ENCODE measurements at regions not wholly inside any gene's neighbourhood (a gene's known extent, or its start where the extent isn't known, plus 50 kb on each side); places are given as distances from the start of the nearest gene placed in this dataset.
"Not testable (repeated sequence)": the region's sequence is repeated elsewhere in the genome, so short reads cannot be mapped to it uniquely, and the experiment has no call there.

DNA sequence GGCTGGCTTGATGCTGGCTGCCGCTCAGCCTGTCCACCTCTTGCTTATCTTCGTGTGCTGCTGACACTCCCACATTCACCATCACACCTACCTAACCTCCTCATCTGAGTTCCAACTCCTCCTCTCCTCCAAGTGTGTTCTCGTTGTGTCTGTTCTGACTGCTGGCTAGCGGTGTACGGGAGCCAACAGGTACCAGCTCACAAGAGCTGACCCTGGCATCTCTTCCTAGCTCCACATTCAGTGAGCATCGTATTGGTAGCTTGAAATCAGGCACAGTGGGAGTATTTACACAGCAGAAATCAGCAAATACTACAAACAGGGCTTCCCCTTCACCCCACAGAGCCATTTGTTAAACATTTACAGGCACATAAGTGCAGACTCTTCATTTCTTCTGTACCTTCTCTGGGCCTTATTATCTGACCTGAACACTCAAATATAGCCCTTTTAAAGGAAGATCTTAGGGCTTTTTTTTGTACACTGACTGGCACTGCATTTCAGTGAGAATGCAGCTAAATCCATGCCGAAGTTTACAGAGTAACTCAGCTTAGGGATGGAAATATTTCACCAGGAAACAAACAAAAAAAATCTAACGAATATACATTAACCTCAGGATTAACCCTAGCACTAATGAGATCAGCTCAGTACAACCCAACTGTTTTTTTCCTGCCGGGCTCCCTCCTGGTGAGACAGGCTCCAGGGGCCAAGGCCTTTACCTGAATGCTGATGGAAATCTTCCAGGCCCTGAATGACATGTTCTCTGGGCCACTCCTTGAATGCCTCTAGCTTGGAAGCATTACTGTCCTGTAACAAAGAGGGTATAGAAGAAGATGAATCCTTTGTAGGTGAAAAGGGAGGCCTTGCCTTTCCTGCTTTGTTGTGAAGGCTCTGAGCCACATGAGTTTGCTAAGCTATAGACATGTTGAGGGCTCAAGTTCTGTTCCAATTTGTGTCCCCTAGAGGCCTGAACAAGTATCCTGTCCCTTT lies 150.5 kb upstream of the LPP start:
- DNase-seq = no peak

DNA sequence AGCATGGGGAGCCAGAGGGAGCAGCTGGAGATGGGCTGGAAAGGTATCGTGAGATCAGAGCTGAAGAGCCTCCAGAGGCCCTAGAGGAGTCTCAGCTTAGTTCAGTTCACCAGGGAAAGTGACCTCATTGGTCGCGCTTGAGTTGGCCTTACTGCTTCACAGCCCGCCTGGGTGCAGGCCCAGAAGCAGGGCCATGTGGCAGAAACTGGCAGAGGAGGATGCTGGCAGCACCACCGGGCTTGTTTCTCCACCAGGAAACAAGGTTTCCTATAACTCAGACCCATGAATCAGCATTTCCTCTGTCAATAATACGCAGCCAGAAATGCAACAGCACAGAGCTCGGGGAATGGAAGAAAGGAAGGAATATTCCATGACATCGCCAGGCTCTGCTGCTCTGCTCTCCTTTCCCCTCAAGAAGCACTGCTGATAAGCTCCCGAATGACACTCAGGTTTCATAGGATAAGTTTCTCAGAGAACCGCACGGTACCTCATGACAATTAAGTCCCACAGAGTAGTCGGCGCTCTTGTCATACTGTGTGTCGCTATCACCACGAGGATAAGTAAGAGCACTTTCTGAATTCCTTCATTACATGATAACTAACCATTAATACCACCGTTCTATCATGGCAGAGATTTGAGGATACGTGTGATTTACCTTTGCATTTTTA lies 147.1 kb upstream of the LPP start:
- no peak for DNase-seq

DNA sequence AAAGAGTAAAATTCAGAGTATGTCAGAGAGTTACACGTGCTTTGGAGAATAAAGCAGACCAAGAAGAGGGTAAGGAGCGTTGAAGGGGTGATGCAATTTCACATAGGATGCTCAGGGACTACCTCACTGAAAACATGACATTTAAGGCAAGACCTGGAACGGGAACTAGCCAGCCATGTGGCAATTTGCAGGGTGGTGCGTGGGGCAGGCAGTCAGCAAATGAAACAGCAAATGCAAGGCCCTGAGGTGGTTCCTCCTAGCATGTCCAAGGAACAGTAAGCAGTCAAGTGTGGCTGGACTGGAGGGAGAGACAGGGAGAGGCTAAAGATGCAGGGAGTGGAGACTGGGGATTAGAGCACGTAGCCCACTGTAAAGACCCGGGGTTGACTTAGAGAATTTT lies 146.1 kb upstream of the LPP start:
- peak; percentile 65 for DNase-seq

DNA sequence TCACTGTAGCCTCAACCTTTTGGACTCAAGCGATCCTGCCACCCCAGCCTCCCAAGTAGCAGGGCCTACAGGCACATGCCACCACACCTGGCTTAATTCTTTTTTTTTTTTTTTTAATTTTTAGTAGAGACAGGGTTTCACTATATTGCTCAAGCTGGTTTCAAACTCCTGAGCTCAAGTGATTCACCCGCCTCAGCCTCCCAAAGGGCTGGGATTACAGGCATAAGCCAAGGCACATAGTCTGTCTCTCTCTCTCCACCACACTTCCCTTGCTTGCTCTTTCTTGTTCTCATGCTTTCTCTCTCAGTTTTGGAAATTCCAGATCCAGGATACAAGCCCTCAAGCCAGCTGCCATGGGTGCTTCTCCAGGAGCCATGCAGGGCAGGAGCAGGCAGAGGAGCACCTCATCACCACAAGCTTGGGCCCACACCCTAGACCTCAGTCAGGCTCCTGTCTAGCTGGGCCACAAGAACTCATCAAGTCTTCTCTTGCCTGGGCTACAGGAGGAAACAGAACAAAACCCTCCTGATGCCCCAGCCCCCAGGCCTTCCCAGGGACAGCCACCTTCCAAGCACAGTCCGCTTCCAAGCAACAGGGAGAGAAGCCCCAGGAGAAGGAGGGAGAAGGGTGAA lies 145.3 kb upstream of the LPP start:
- DNase-seq = no peak

DNA sequence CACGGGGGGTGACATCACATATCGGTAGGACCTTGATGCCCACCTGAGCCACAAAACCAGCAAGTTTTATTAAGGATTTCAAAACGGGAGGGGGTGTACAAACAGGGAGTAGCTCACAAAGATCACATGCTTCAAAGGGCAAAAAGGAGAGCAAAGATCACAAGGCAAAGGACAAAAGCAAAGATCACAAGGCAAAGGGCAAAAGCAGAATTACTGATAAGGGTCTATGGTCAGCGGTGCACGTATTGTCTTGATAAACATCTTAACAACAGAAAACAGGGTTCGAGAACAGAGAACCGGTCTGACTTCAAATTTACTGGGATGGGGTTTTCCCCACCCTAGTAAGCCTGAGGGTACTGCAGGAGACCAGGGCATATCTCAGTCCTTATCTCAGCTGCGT lies 143.5 kb upstream of the LPP start:
- no peak for DNase-seq

DNA sequence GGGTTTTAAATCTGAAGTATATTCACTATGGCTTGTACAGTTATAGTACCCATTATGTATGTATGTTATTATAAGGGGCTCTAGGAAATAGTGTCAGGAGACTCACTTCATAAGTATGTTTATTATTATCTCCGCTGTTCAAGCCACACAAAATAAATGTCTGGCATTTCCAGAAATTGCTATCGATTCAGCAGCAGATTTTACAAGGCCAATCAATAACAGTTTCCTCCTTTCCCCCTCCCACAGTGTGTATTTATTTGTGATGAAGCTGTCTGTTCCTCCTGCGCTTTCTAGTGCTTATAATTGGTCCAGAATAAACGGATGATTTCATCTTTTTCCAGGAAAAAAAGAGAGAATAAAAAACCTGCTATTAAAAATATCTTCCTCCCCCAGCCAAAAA lies 134.2 kb upstream of the LPP start:
- DNase-seq = no peak

GRCh38 chr3:188021041-188021440 lies 132.9 kb upstream of the LPP start:
- DNase-seq = no peak

DNA sequence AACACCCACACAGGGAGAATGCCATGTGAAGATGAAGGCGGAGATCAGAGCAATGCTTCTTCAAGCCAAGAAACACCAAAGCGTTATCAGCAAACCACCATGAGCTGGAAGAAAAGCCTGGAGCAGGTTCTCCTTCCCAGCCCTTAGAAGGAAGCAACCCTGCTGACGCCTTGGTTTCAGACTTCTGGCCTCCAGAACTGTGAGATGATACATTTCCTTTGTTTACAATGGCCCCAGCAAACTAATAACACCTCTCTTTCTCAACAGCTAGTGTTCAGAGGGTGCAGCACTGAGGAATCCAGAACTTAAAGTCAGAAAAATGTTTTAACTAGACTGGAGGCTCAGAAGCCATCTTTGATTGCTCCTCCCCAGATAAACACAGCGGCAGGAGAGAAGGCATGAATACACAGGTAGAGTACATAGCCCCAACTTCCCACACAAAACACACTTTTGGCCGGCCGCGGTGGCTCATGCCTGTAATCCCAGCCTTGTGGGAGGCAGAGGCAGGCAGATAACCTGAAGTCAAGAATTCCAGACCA lies 132.4 kb upstream of the LPP start:
- DNase-seq = no peak

GRCh38 chr3:188022902-188023301 lies 131.1 kb upstream of the LPP start:
- DNase-seq = not testable (repeated sequence)

- DNase-seq = no peak
Measured at GRCh38 chr3:188025555-188025954, 128.4 kb upstream of the LPP start.

GRCh38 chr3:188026191-188026968 lies 127.6 kb upstream of the LPP start:
- no peak for DNase-seq

DNA sequence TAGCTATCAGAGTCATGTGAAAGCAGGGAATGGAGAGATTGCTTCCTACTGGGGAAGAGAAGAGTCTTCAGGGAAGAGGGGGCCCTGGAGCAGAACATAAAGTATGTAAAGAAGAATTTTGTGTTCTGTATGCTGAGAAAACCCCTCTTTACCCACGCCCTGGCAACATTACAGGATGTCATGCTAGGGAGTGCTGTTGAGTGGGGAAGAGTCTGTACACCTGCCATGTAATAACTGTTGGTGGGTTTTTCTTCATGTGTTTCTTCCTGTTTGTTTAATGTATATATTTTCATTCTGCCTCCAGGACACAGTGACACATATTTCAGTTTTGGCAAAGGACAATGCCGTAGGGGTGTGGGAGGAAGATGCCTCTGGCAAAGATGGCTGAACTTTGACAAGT lies 122.8 kb upstream of the LPP start:
- DNase-seq = no peak

DNA sequence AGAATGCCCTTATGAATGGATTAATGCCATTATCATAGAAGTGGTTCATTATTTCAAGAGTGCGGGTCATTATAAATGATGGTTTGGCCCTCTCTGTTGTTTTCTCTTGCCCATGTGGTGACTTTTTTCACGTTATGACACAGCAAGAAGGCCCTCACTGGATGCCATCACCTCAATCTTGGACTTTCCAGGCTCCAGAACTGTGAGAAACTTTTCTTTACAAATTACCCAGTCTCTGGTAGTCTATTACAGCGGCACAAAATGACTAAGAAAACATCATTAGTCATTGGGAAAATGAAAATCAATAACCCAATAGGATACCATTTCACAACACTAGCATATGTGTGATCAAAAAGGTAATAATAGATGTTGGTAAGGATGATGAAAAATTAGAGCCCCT lies 119.0 kb upstream of the LPP start:
- no peak for DNase-seq

- DNase-seq = no peak
Measured at GRCh38 chr3:188036375-188037194, 117.4 kb upstream of the LPP start.

DNA sequence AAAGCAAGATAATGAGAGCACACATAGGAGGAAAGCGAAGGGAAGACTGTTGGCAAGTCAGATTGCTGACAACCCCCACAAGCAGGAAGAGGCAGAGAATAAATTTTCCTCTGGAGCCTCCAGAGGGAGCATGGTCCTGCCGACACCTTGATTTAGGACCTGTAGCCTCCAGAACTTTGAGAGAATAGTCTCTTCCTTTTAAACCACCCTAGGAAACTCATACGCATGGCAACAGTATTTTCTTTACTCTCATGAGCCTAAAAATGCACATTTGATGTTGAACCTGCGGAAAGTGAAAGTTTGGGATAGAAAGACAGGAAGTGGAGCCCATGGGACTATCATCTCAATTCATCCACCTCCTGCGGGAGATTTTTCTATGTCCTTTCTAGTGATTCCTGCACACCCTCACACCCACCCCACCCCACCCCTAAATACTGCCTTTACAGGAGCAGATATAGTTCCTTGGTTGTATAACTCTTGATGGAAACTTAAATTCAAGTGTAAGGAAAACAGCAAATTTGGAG lies 116.7 kb upstream of the LPP start:
- no peak for DNase-seq

DNA sequence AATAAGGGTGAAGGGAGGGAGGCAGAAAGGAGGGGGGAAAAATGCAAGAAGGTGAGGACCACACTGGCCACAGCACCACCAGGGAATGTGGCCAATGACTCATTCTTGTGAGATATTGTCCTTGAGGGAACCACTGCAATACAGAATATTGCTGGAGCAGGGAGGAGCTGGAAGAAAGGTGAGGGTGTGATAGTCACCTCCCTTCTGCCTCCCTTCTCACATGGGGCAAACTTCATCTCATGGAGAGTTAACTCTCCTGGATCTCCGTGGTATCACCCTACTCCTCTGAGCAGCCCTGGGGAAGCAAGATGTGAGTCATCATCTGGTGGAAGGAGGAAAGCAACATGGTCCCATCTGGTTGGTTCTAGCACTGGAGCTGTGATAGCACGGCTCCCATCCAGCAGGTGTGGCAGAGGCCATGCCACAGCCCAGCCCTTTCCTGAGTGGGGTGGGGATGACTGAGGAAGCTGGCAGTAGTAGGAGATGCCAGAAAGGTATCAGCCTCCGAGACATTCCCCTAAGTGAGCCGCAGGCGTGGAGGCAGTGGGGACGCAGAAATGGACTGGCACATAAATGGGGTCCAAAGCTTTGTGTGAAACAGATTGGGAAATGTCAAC lies 115.9 kb upstream of the LPP start:
- DNase-seq = no peak

DNA sequence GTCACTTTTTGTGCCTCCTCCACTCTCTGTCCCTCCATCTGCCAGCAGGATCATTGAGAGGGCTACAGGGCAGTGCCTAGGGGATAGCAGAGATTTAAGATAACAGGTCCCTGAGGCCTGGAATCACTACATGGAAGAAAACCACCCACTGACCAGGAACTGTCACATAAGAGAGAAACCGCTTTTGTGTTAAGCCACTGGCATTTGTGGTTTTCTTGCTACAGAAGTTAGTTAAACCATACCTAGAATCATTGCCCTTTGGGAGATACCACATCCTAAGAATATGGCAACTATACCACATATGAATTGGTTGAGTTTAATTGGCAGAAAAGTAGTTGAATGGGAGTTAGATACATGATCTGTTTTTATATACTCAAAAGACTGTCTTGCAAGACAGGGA lies 112.8 kb upstream of the LPP start:
- no peak for DNase-seq

DNA sequence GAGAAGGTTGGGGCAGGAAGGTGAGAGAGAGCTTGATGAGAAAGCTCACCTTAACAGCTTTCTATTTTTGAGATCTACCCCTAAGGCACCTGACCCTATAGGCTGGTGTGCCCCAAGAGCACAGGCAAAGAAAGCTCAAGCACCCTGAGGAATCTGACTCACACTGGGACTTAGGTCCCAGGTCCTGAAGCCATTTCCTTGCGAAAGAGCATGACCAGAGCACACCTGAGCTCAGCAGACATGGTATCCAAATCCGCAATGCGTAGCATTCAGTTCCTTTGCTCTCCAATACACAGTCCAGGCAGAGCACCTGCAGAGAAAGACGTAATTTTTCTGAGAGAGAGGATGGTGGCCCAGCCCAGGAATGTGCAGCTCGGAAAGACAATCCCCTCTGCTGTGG lies 112.1 kb upstream of the LPP start:
- DNase-seq = no peak

- DNase-seq = no peak
Measured at GRCh38 chr3:188042466-188042865, 111.5 kb upstream of the LPP start.

DNA sequence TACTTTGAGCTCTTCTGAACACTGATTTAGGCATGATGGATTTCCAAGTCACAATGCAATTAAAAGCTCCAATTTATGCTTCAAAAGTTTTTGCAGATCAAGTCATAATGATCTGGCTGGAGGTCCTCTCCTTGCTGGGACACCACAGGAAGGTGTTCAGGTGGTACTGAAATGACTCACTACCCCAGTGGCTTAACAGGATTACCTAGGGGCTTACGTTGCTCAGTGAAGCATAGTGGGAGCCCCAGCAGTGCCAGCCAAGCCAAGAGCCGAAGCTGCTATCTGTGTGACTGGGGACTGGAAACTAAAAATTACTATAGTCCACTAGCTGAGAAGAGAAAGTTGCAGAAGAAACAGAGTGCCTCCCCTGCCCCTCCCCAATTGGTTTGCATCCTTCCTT lies 110.1 kb upstream of the LPP start:
- DNase-seq = no peak

- DNase-seq = no peak
Measured at GRCh38 chr3:188046561-188047211, 107.3 kb upstream of the LPP start.

Data from CD4-positive, alpha-beta T cell treated with Interleukin-15 for 1 hour (primary cell).